IgD-negative memory B cell (primary cell): ENCODE measurements at regions not wholly inside any gene's neighbourhood (a gene's known extent, or its start where the extent isn't known, plus 50 kb on each side); places are given as distances from the start of the nearest gene placed in this dataset.
"Not testable (repeated sequence)": the region's sequence is repeated elsewhere in the genome, so short reads cannot be mapped to it uniquely, and the experiment has no call there.

Experiments
- H3K27ac Mint-ChIP-seq, 3 donors: one replicate each; pipeline ENCODE4 v1.8.0; 2020 to 2022; ENCODE audit warnings: mild to moderate bottlenecking in 3 of 3, mixed read lengths in 3 of 3, moderate library complexity in 1 of 3
- H3K27me3 Mint-ChIP-seq: one replicate; pipeline ENCODE4 v1.8.0; 2021; ENCODE audit warnings: mixed read lengths
- H3K36me3 Mint-ChIP-seq: one replicate; pipeline ENCODE4 v1.8.0; 2020; ENCODE audit warnings: mild to moderate bottlenecking, mixed read lengths
- H3K4me1 Mint-ChIP-seq, 3 donors: one replicate each; pipeline ENCODE4 v1.8.0; 2020 to 2022; ENCODE audit warnings: mixed read lengths in 3 of 3, mild to moderate bottlenecking in 1 of 3
- H3K4me3 Mint-ChIP-seq, 4 donors: one replicate each; pipeline ENCODE4 v1.8.0; 2020 to 2022; ENCODE audit warnings: mild to moderate bottlenecking in 4 of 4, mixed read lengths in 4 of 4, moderate library complexity in 3 of 4
- H3K9me3 Mint-ChIP-seq, 3 donors: one replicate each; pipeline ENCODE4 v1.8.0; 2020 to 2021; ENCODE audit warnings: mixed read lengths in 3 of 3, mild to moderate bottlenecking in 1 of 3

DNA sequence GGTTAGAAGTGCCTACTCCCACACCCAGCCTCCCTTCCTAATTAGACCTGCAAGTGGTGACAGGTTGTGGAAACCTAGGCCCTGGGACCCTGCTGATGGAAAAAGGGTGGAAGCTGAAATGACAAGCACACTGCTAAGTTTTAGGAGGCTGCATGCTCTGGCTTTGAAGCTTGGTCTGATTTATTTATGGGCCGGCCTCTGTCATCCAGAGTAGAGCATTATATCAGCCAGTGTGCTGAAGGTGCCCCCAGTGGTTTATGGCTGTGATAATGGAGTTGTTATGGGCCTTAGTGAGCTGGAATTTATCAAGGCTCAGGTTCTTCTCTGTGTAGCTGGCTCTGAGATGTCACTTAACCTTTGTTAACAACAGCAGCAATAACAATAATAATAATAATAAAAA, 142.6 kb downstream of the UTP18 start:
- Mint-ChIP-seq H3K4me3 (no peak overlapping the region), H3K36me3 (no peaks in the 10 kb centered on the region), H3K9me3 (peaks cover 0 to 7% (median 0%) of the 10 kb centered on the region in 3 donors), H3K27me3 (peaks cover 5% of the 10 kb centered on the region), H3K4me1 (no peaks in the 10 kb centered on the region), H3K27ac (no peak overlapping the region)

- H3K36me3 Mint-ChIP-seq: no peaks in the 10 kb centered on the region
- peaks cover 14% of the 10 kb centered on the region for H3K27me3 Mint-ChIP-seq
- H3K4me3 Mint-ChIP-seq: no peak overlapping the region
- no peaks in the 10 kb centered on the region for H3K4me1 Mint-ChIP-seq
- H3K9me3 Mint-ChIP-seq: peaks cover 0 to 3% (median 0%) of the 10 kb centered on the region in 3 donors
- no peak overlapping the region for H3K27ac Mint-ChIP-seq
These were observed 147.2 kb downstream of the UTP18 start for GRCh38 chr17:51407576-51407975.

- H3K36me3 Mint-ChIP-seq: no peaks in the 10 kb centered on the region
- no peaks in the 10 kb centered on the region for H3K9me3 Mint-ChIP-seq
- no peaks in the 10 kb centered on the region for H3K4me1 Mint-ChIP-seq
These were observed 159.1 kb downstream of the UTP18 start for GRCh38 chr17:51419476-51419875.

GRCh38 chr17:51421525-51421924, 161.2 kb downstream of the UTP18 start:
- Mint-ChIP-seq H3K9me3 (no peaks in the 10 kb centered on the region), H3K36me3 (no peaks in the 10 kb centered on the region), H3K4me1 (peaks cover under 1% of the 10 kb centered on the region in 3 donors), H3K4me3 (no peak overlapping the region), H3K27me3 (peaks cover 7% of the 10 kb centered on the region), H3K27ac (no peak overlapping the region)

More at GRCh38 chr17:51419476-51419875, 159.1 kb downstream of the UTP18 start:
- Mint-ChIP-seq H3K27ac (no peak overlapping the region), H3K27me3 (peaks cover 7% of the 10 kb centered on the region), H3K4me3 (no peak overlapping the region)

DNA sequence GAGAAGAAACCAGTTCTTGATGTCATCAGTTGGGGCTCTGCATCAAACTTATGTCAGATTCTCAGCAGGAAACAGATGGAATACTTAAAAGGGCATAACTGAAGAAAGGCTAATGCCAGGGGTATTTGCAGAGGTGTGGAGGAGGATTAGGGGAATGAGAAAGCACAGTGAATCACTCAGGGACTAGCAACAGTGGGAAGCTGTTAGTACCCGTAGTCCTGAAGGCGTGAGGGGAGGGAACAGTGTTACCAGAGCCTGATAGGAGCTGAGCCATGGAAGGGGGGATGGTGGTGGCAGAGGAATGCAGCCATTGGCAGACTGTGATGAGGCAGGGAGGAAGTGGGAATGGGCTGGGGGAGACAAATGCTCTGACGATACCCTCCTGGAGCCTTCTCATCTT, 162.3 kb downstream of the UTP18 start:
- peaks cover 11% of the 10 kb centered on the region for H3K27me3 Mint-ChIP-seq
- H3K4me1 Mint-ChIP-seq: peaks cover 2 to 6% (median 5%) of the 10 kb centered on the region in 3 donors
- no peak overlapping the region for H3K27ac Mint-ChIP-seq
- no peaks in the 10 kb centered on the region for H3K9me3 Mint-ChIP-seq
- H3K36me3 Mint-ChIP-seq: no peaks in the 10 kb centered on the region
- no peak overlapping the region for H3K4me3 Mint-ChIP-seq

DNA sequence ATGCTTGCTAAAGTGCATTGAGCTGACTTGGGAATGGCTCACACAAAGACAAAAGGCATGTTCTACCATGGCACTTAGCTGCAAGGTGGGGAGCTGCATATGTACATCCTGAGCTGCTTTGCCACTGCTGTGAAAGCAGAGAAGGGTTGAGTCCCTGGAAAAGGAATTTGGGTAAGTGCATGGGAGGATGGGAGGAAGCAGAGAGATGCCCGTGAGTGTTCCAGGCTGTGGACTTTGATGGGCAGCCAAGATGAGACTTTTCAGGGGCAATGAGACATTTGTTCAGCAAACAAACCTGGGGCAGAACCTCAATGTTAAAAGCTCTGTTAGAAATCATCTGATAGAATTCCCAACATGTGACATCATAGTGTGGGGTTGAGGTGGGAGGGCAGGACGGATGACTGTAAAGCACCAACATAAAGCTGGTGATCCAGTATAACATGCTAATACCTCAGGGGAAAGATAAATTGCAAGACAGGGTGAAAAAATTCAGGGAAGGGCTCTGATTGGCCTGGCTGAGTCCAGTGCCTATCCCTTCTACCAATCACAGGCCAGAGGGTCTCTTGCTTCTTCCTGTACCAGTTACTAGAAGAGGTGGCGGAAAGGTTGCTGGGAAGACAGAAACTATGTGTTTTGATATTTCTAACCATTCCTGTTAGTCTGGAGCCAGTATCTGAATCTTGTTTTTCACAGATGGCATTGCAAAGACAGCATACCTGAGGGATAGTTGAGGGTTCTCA, 163.2 kb downstream of the UTP18 start:
- Mint-ChIP-seq H3K27ac (no peak overlapping the region), H3K4me3 (no peak overlapping the region)

GRCh38 chr17:51425773-51426172, 165.4 kb downstream of the UTP18 start:
- H3K9me3 Mint-ChIP-seq: no peaks in the 10 kb centered on the region
- no peak overlapping the region for H3K27ac Mint-ChIP-seq
- H3K27me3 Mint-ChIP-seq: peaks cover 10% of the 10 kb centered on the region

More for the DNA sequence above, 163.2 kb downstream of the UTP18 start:
- H3K27me3 Mint-ChIP-seq: peaks cover 13% of the 10 kb centered on the region
- H3K4me1 Mint-ChIP-seq: peaks cover 7 to 9% (median 7%) of the 10 kb centered on the region in 3 donors
- no peaks in the 10 kb centered on the region for H3K36me3 Mint-ChIP-seq
- H3K9me3 Mint-ChIP-seq: no peaks in the 10 kb centered on the region

GRCh38 chr17:51427323-51427811, 167.0 kb downstream of the UTP18 start:
- Mint-ChIP-seq H3K27ac (peak overlapping the region in 1 of 3 donors; percentile 58), H3K36me3 (peaks cover 2% of the 10 kb centered on the region), H3K27me3 (peaks cover 10% of the 10 kb centered on the region), H3K4me1 (peaks cover 7 to 10% (median 7%) of the 10 kb centered on the region in 3 donors), H3K9me3 (no peaks in the 10 kb centered on the region), H3K4me3 (peak overlapping the region in 1 of 4 donors; percentile 44)

More at GRCh38 chr17:51425773-51426172, 165.4 kb downstream of the UTP18 start:
- H3K4me1 Mint-ChIP-seq: peaks cover 7 to 10% (median 7%) of the 10 kb centered on the region in 3 donors
- no peak overlapping the region for H3K4me3 Mint-ChIP-seq
- peaks cover 2% of the 10 kb centered on the region for H3K36me3 Mint-ChIP-seq

DNA sequence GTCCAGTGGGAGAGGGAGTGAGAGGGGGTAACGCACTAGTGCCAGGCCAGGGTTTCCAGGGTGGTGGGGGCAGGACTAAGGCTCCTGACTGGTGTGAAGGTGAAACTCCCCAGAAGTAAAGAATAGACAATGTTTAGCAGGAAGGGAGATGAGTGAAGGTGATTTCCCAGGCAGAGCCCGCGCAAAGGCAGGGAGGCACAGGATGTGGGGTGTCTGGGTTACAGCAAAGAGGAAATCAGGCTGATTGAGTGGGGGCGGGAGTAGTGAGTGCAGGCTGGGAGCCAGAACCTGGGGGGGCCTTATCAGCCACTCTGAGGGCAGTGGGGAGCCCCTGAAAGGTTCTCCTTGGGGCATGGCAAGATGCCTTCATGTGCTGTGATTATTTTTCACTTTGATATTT, 167.5 kb downstream of the UTP18 start:
- peaks cover 9% of the 10 kb centered on the region for H3K27me3 Mint-ChIP-seq
- H3K9me3 Mint-ChIP-seq: no peaks in the 10 kb centered on the region
- H3K4me1 Mint-ChIP-seq: peaks cover 7 to 10% (median 7%) of the 10 kb centered on the region in 3 donors
- peaks cover 2% of the 10 kb centered on the region for H3K36me3 Mint-ChIP-seq
- peak overlapping the region in 1 of 3 donors; percentile 58 for H3K27ac Mint-ChIP-seq
- peak overlapping the region in 1 of 4 donors; percentile 44 for H3K4me3 Mint-ChIP-seq

GRCh38 chr17:51428668-51429495, 168.5 kb downstream of the UTP18 start:
- H3K4me1 Mint-ChIP-seq: peaks cover 7 to 10% (median 7%) of the 10 kb centered on the region in 3 donors
- H3K27me3 Mint-ChIP-seq: peaks cover 7% of the 10 kb centered on the region
- H3K36me3 Mint-ChIP-seq: peaks cover 2% of the 10 kb centered on the region

GRCh38 chr17:51429938-51430337, 169.6 kb downstream of the UTP18 start:
- H3K9me3 Mint-ChIP-seq, H3K36me3 Mint-ChIP-seq, H3K4me3 Mint-ChIP-seq: not testable (repeated sequence)
- Mint-ChIP-seq H3K4me1 (peaks cover 7 to 10% (median 7%) of the 10 kb centered on the region in 3 donors), H3K27me3 (peaks cover 12% of the 10 kb centered on the region), H3K27ac (peak overlapping the region in 1 of 3 donors; percentile 55)

More at GRCh38 chr17:51428668-51429495, 168.5 kb downstream of the UTP18 start:
- no peak overlapping the region for H3K27ac Mint-ChIP-seq
- H3K4me3 Mint-ChIP-seq: no peak overlapping the region
- no peaks in the 10 kb centered on the region for H3K9me3 Mint-ChIP-seq

DNA sequence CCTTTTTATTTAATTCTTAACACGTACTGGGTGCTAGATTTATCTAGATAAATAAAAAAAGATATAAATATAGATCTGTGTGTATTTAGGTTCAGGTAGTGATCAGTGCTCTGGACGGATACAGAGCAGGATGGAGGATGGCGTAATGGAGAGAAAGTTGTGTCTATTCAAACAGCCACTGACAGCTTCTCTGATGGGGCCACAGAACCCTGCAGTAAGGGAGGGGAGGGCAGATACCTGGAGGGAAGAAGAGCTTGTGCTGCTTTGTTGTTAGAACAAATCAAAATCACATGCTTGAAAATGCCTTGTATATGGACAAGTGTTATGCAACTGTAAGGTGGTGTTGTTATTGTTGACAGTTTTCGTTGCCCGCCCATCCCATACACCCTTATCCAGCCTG, 170.2 kb downstream of the UTP18 start:
- no peak overlapping the region for H3K27ac Mint-ChIP-seq
- no peaks in the 10 kb centered on the region for H3K9me3 Mint-ChIP-seq
- H3K4me1 Mint-ChIP-seq: peaks cover 7 to 10% (median 7%) of the 10 kb centered on the region in 3 donors
- H3K27me3 Mint-ChIP-seq: peaks cover 12% of the 10 kb centered on the region
- no peak overlapping the region for H3K4me3 Mint-ChIP-seq
- peaks cover 2% of the 10 kb centered on the region for H3K36me3 Mint-ChIP-seq

DNA sequence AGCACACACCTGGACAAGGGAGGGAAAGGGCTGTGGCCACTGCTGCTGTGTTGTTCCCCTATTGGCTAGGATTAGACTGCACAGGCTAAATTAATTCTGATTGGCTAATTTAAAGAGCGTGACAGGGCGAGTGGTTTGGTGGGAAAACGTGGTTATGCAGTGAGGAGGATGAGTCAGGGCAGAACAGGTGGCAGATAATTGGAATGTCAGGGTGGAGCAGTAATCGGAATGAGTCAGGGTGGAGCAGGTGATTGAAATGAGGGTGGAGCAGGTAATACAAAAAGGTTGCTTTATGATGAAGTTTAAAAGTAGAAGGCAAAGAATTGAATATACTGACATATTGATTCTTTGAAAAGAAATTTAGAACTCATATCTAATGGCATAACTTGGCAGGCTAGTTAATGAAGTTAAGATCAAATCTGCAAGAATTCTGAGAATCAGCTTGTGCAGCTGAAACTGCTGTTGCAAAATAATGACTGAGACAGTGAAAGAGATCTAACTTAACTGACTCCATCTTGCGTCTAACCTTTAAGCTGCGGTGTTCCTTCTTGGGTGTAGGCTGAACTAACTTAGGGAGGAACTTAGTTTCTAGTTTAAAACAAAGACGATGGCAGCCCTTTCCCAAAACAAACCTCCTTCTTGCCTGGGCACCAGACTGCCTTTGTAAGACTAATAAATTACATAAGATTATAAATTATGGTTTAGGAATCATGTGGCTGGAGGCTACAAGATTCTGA, 174.3 kb downstream of the UTP18 start:
- Mint-ChIP-seq H3K9me3 (no peaks in the 10 kb centered on the region), H3K4me1 (no peaks in the 10 kb centered on the region), H3K4me3 (no peak overlapping the region), H3K36me3 (no peaks in the 10 kb centered on the region), H3K27ac (no peak overlapping the region), H3K27me3 (peaks cover 11% of the 10 kb centered on the region)

- Mint-ChIP-seq H3K4me1 (no peaks in the 10 kb centered on the region), H3K27ac (no peak overlapping the region), H3K27me3 (peaks cover 11% of the 10 kb centered on the region), H3K36me3 (no peaks in the 10 kb centered on the region), H3K4me3 (no peak overlapping the region), H3K9me3 (no peaks in the 10 kb centered on the region)
These were observed 174.8 kb downstream of the UTP18 start for GRCh38 chr17:51435171-51435552.
